ENCODE measurements at regions not wholly inside any gene's neighbourhood (a gene's known extent, or its start where the extent isn't known, plus 50 kb on each side); places are given as distances from the start of the nearest gene placed in this dataset.

DNA sequence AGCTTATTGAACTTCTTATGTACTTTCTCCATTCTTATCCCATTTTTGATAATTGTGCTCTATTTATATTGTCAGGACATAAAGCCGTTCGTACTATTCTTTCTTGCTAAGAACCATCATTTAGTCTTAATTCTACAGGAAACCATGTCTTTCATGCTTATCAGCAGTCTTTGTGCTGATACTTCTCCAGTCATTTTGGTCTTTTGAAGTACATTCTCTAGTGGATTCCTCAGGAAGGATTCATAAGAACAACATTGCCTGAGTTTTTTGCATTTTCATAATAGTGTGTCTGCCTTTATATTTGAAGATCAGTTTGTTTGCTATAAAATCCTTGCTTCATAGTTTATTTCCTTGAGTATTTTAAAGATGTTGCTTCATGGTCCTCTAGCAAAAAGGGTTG, 126.6 kb upstream of the NEO1 start:
- H3K4me3 ChIP-seq (ENCODE audit: low read depth in 1 of 3, low read length in 3 of 3) = no peak overlapping the region
- no peaks in the 10 kb centered on the region for H3K4me1 ChIP-seq (ENCODE audit: control insufficient read depth in 4 of 4, insufficient read depth in 4 of 4, low read length in 3 of 4)
- no peak overlapping the region for H3K27ac ChIP-seq (ENCODE audit: low read depth in 1 of 2, low read length in 2 of 2)
- TF ChIP-seq, protein P1, sequence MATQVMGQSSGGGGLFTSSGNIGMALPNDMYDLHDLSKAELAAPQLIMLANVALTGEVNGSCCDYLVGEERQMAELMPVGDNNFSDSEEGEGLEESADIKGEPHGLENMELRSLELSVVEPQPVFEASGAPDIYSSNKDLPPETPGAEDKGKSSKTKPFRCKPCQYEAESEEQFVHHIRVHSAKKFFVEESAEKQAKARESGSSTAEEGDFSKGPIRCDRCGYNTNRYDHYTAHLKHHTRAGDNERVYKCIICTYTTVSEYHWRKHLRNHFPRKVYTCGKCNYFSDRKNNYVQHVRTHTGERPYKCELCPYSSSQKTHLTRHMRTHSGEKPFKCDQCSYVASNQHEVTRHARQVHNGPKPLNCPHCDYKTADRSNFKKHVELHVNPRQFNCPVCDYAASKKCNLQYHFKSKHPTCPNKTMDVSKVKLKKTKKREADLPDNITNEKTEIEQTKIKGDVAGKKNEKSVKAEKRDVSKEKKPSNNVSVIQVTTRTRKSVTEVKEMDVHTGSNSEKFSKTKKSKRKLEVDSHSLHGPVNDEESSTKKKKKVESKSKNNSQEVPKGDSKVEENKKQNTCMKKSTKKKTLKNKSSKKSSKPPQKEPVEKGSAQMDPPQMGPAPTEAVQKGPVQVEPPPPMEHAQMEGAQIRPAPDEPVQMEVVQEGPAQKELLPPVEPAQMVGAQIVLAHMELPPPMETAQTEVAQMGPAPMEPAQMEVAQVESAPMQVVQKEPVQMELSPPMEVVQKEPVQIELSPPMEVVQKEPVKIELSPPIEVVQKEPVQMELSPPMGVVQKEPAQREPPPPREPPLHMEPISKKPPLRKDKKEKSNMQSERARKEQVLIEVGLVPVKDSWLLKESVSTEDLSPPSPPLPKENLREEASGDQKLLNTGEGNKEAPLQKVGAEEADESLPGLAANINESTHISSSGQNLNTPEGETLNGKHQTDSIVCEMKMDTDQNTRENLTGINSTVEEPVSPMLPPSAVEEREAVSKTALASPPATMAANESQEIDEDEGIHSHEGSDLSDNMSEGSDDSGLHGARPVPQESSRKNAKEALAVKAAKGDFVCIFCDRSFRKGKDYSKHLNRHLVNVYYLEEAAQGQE (IDR thresholded peaks at IDR 0.05) = no peak
- no peak for TF ChIP-seq GABPA (IDR thresholded peaks at IDR 0.05 in 1 of 2, conservative IDR thresholded peaks at IDR 0.05 in 1 of 2)
- TF ChIP-seq NR2F2 (IDR thresholded peaks at IDR 0.05) = no peak
- TF ChIP-seq YY1 (IDR thresholded peaks at IDR 0.05) = no peak
- TF ChIP-seq SP1 (IDR thresholded peaks at IDR 0.05) = no peak
- no peak for TF ChIP-seq RAD21 (IDR thresholded peaks at IDR 0.05)
- TF ChIP-seq, protein P2, sequence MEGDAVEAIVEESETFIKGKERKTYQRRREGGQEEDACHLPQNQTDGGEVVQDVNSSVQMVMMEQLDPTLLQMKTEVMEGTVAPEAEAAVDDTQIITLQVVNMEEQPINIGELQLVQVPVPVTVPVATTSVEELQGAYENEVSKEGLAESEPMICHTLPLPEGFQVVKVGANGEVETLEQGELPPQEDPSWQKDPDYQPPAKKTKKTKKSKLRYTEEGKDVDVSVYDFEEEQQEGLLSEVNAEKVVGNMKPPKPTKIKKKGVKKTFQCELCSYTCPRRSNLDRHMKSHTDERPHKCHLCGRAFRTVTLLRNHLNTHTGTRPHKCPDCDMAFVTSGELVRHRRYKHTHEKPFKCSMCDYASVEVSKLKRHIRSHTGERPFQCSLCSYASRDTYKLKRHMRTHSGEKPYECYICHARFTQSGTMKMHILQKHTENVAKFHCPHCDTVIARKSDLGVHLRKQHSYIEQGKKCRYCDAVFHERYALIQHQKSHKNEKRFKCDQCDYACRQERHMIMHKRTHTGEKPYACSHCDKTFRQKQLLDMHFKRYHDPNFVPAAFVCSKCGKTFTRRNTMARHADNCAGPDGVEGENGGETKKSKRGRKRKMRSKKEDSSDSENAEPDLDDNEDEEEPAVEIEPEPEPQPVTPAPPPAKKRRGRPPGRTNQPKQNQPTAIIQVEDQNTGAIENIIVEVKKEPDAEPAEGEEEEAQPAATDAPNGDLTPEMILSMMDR (IDR thresholded peaks at IDR 0.05; ENCODE audit: low read depth, low read length, missing input control) = no peak
- no peak for TF ChIP-seq EGR1 (IDR thresholded peaks at IDR 0.05; ENCODE audit: low read depth in 2 of 2)
- TF ChIP-seq, protein P3, sequence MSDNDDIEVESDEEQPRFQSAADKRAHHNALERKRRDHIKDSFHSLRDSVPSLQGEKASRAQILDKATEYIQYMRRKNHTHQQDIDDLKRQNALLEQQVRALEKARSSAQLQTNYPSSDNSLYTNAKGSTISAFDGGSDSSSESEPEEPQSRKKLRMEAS (IDR thresholded peaks at IDR 0.05) = no peak
- no peak for TF ChIP-seq HNF4A (conservative IDR thresholded peaks at IDR 0.05)
- no peak for TF ChIP-seq FOXA2 (IDR thresholded peaks at IDR 0.05)
- no peak for TF ChIP-seq RXRA (IDR thresholded peaks at IDR 0.05)
- no peak for TF ChIP-seq HNF4G (IDR thresholded peaks at IDR 0.05)
- H3K36me3 ChIP-seq (ENCODE audit: control insufficient read depth in 4 of 4, insufficient read depth in 3 of 4, low read depth in 1 of 4, low read length in 3 of 4) = no peaks in the 10 kb centered on the region
- DNase-seq (ENCODE audit: low spot score) = no peak
- no peaks in the 10 kb centered on the region for H3K9me3 ChIP-seq (ENCODE audit: control insufficient read depth in 4 of 4, low read length in 3 of 4)
- no peak overlapping the region for H3K9ac ChIP-seq (ENCODE audit: low read depth in 1 of 2, low read length in 2 of 2)
- 76% methylated on average over 2 of the region's 2 CpGs for WGBS
- peaks cover 0 to 5% (median 0%) of the 10 kb centered on the region in 4 donors for H3K27me3 ChIP-seq (ENCODE audit: control insufficient read depth in 4 of 4, insufficient read depth in 4 of 4, low read length in 3 of 4)

DNA sequence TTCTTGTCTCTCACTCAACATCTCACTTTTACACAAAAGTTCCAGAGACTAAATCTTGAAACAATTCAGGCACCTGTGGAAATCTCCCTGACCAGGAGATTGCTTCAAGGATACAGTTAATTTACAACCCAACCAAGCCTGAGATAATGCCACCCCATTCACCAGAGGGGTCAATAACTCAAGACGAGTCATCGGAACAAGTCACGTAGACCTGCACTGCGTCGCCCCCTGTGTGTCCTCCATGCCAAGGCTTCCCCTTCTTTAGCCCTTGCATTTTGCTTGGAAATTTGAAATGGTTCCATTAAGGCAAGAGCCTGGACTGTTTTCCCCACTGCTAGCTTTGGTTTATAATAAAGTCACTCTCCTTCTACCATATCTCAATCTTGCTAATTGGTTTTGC, 129.0 kb upstream of the NEO1 start:
- Histone ChIP-seq H3K4me1 (ENCODE audit: control insufficient read depth in 4 of 4, insufficient read depth in 4 of 4, low read length in 3 of 4) (no peaks in the 10 kb centered on the region), H3K36me3 (ENCODE audit: control insufficient read depth in 4 of 4, insufficient read depth in 3 of 4, low read depth in 1 of 4, low read length in 3 of 4) (no peaks in the 10 kb centered on the region), H3K9me3 (ENCODE audit: control insufficient read depth in 4 of 4, low read length in 3 of 4) (no peaks in the 10 kb centered on the region), H3K9ac (ENCODE audit: low read depth in 1 of 2, low read length in 2 of 2) (no peak overlapping the region), H3K4me3 (ENCODE audit: low read depth in 1 of 3, low read length in 3 of 3) (no peak overlapping the region), H3K27ac (ENCODE audit: low read depth in 1 of 2, low read length in 2 of 2) (no peak overlapping the region), H3K27me3 (ENCODE audit: control insufficient read depth in 4 of 4, insufficient read depth in 4 of 4, low read length in 3 of 4) (peaks cover 0 to 5% (median 0%) of the 10 kb centered on the region in 4 donors)
- DNase-seq (ENCODE audit: low spot score) = no peak
- 59% methylated on average over 5 of the region's 5 CpGs for WGBS
- TF ChIP-seq NR2F2 (IDR thresholded peaks at IDR 0.05) (no peak), HNF4G (IDR thresholded peaks at IDR 0.05) (no peak), SP1 (IDR thresholded peaks at IDR 0.05) (no peak), RAD21 (IDR thresholded peaks at IDR 0.05) (no peak), FOXA2 (IDR thresholded peaks at IDR 0.05) (no peak), GABPA (IDR thresholded peaks at IDR 0.05 in 1 of 2, conservative IDR thresholded peaks at IDR 0.05 in 1 of 2) (no peak), YY1 (IDR thresholded peaks at IDR 0.05) (no peak), FOXA1 (IDR thresholded peaks at IDR 0.05) (no peak), RXRA (IDR thresholded peaks at IDR 0.05) (no peak), HNF4A (conservative IDR thresholded peaks at IDR 0.05) (no peak), EGR1 (IDR thresholded peaks at IDR 0.05; ENCODE audit: low read depth in 2 of 2) (no peak), TAF1 (conservative IDR thresholded peaks at IDR 0.05) (no peak), JUND (IDR thresholded peaks at IDR 0.05) (no peak)
- TF ChIP-seq, protein P4, sequence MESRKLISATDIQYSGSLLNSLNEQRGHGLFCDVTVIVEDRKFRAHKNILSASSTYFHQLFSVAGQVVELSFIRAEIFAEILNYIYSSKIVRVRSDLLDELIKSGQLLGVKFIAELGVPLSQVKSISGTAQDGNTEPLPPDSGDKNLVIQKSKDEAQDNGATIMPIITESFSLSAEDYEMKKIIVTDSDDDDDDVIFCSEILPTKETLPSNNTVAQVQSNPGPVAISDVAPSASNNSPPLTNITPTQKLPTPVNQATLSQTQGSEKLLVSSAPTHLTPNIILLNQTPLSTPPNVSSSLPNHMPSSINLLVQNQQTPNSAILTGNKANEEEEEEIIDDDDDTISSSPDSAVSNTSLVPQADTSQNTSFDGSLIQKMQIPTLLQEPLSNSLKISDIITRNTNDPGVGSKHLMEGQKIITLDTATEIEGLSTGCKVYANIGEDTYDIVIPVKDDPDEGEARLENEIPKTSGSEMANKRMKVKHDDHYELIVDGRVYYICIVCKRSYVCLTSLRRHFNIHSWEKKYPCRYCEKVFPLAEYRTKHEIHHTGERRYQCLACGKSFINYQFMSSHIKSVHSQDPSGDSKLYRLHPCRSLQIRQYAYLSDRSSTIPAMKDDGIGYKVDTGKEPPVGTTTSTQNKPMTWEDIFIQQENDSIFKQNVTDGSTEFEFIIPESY (IDR thresholded peaks at IDR 0.05) = no peak
- TF ChIP-seq, protein P5, sequence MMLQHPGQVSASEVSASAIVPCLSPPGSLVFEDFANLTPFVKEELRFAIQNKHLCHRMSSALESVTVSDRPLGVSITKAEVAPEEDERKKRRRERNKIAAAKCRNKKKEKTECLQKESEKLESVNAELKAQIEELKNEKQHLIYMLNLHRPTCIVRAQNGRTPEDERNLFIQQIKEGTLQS (IDR thresholded peaks at IDR 0.05) = no peak
- TF ChIP-seq, protein P1 (IDR thresholded peaks at IDR 0.05) = no peak
- TF ChIP-seq, protein P2 (IDR thresholded peaks at IDR 0.05; ENCODE audit: low read depth, low read length, missing input control) = no peak
